GM21360 (cell line): ENCODE measurements at regions not wholly inside any gene's neighbourhood (a gene's known extent, or its start where the extent isn't known, plus 50 kb on each side); places are given as distances from the start of the nearest gene placed in this dataset.
A peak's percentile ranks its signal among the peaks of the same experiment; 100 is the strongest.

Source experiments
- ATAC-seq: cut with Tn5 transposase; IDR thresholded peaks from one replicate; pipeline ENCODE4 v1.9.1; 2021; ENCODE audit warnings: mild to moderate bottlenecking, moderate library complexity; ENCODE audit not compliant: unreplicated experiment

- ATAC-seq: no peak
Observed at GRCh38 chr7:32428546-32428945, 61.6 kb downstream of the LSM5 start.

DNA sequence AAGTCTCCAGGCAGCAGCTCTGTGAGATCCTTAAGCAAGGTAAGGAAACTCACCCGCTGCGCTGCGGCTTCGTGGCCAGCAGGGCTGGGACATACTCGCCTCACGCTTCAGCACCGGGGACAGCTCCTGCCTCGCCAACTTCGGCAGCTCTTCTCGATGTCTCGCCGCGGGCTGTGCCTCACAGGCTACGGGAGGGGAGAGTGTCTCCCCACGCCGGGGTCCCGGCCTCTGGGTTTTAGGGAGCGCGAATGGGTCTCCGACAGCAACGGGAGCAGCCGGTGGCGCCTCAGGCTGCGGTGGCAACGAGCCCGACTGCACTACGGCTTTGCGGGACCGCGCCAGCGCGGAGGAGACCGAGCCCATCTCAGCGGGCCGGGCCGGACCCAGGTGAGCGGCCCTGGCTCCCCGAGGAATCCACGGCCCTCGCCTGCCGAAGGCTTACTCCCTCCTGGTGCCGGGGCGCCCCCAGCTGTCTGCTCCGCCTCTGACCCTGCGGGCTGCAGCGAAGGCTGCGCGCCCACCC, 62.4 kb downstream of the LSM5 start:
- peak; percentile 72 for ATAC-seq

GRCh38 chr7:32416846-32417245, 73.3 kb downstream of the LSM5 start:
- no peak for ATAC-seq

- no peak for ATAC-seq
Observed at GRCh38 chr7:32415936-32416335, 74.2 kb downstream of the LSM5 start.

DNA sequence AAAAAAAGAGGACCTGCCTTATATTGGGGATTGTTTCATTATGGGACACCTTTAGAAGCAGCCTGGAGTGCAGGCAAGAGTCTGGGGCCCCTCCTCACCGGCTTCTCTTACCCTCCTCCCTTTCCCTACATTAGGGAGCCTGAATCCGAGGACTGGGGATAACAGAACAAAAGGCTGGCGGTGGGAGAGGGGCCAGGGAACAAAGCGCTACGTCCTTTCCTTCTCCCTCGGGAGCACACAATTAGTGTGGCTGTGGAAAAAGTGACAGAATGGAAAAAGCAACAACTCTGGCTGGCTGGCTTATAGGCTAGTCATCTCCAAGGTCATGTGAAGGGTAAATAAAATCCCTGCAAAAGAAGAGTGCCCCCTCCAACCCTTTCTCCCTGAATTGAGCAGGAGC, 74.7 kb downstream of the LSM5 start:
- no peak for ATAC-seq

GRCh38 chr7:32412471-32412870, 77.7 kb downstream of the LSM5 start:
- ATAC-seq: no peak

DNA sequence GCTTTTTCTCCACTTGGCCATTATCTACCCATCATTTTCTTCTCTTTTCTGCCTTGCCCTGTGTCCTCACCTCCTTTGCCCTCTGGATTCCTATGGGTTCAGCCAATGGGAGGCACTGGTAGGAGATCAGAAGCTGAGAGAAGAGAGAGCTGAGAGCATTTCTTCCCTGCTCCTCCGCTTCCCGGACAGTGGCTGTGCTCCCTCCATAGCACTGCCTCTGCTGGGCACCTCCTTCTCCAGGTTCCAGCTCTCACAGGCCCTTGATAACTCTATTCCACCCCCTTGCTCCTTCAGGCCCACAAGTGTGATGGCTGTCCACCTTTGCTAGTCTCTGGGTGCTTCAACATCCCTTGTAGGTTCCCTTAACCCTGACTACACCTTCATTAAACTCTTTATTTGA, 79.6 kb downstream of the LSM5 start:
- no peak for ATAC-seq

DNA sequence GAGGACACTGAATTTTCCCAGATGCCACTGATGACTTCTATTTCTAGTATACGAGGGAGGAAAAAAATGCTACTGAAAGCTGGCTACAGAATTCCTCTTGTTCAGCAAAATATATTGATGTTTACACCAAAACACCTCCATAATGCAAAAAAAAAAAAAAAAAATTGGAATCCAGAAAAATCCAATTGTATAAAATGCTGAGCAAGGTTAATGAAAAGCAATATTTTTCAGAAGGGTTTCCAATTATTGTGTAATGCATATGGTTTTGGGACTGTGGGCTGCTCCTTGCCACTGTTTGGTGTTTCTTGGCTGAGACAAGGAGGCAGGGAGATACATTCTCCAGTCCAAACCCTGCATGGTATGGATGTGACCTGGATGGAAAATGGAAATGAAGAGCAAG, 83.8 kb downstream of the LSM5 start:
- ATAC-seq: no peak

GRCh38 chr7:32403463-32404229, 86.5 kb downstream of the LSM5 start:
- no peak for ATAC-seq

GRCh38 chr7:32400676-32401075, 89.5 kb downstream of the LSM5 start:
- ATAC-seq: no peak

DNA sequence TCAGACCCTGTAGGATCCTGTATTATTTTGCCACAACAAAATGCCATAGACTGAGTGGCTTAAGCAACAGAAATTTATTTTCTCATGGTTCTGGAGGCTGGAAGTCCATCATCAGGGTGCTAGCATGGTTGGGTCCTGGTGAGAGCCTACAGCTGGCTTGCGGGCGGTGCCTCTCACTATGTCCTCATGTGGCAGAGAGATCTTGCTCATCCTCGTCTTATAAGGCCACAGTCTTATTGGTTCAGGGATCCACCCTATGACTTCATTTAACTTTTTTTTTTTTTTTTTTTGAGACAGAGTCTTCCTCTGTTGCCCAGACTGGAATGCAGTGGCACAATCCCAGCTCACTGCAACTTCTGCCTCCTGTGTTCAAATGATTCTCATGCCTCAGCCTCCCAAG, 90.9 kb downstream of the LSM5 start:
- no peak for ATAC-seq

GRCh38 chr7:32395168-32395567, 95.0 kb downstream of the LSM5 start:
- ATAC-seq: no peak

- ATAC-seq: no peak
Observed at GRCh38 chr7:32393861-32394260, 96.3 kb downstream of the LSM5 start.

DNA sequence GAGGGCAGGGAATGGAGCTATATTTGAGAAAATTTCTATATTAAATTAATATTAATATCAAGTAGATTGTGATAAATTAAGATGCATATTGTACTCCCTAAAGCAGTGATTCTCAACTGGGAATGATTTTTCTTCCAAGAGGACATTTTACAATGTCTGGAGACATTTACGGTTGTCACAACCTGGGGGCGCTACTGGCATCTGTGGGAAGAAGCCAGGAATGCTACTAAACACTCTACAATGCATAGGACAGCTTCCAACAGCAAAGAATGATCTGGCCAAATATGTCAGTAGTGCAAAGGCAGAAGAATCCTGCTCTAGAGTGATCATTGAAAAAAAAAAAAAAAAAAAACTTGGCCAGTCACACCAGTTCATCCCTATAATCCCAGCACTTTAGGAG, 100.0 kb downstream of the LSM5 start:
- ATAC-seq: no peak

GRCh38 chr7:32385316-32385956, 104.7 kb downstream of the LSM5 start:
- ATAC-seq: no peak

DNA sequence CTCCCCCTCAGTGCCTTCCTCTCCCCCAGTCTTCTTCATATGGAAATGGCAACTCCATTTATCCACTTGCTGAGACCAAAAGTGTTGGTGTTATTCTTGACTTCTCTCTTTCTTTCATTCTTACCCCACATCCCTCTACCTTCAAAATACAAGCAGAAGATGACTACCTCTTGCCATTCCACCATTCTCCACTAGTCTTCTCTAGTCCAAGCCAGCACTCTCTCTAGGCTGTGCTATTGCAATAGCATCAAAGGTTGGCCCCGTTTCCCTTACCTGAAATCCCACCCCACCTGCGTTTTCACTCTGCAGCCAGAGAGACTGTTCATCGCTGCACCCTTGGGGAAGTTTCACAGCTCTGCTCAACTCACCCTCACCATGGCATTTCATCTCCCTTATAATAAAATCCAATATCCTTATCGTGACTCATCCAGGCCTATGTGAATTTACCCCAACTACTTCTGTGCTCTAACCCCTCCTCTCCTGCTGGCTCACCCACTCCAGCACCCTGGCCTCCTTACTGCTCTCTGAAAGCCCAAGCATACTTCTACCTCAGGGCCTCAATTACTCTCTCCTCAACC, 109.1 kb downstream of the LSM5 start:
- no peak for ATAC-seq

- ATAC-seq: no peak
Observed at GRCh38 chr7:32379510-32380112, 110.6 kb downstream of the LSM5 start.

- no peak for ATAC-seq
Observed at GRCh38 chr7:32378988-32379387, 111.2 kb downstream of the LSM5 start.

DNA sequence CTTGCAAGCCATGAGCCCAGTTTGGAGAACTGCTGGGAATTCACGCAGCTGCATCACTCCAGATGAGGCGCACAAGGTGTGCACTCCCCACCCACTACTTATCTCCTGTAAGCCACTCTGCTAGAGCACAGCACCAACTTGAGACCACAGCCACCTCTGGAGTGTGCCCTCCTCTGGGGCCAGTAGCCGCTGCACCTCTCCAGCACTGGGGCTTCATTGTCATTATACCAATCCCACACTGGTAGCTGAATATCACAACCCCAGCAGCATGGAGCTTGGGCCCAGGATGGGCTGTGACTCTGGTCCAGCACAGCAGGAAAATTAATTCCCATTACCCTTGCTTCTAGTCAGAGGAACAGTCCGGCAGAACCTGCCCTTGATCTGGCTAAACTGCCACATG, 125.6 kb downstream of the LSM5 start:
- ATAC-seq: no peak

- ATAC-seq: no peak
Observed at GRCh38 chr7:32360127-32360526, 130.1 kb downstream of the LSM5 start.

DNA sequence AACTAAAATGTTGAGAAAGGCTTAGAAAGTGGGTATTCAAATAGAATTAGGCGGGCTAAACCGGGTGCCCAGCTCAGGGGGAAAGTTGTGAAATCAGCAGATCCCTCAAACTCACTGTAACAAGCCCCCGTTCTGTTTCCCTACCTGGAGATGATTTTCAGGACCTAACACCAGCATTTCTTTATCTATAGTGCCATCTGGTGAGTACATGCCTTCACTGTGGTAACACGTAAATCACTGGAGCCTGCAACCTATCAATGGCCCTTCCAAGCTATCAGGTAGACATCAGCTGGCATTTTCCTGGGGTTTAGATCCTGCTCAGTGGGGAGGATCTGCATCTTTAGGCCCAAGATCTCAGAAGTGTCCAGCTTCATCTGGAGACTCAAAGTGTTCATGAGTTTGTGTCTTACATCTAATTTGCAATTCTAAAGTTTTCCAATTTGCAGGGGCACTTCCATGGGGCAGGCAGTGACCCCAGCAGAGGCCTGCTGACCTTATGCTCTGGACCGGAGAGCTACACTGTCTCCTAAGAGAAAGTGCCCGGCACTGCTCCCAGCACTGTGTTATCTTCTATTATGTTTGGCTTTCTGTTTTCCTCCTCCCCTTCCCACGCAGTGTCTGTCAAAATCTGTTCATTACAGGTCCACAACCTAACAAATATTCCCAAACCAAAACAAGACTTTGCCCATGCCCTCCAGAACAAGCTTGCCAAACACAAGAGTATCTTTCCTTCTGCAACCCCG, 132.5 kb downstream of the LSM5 start:
- ATAC-seq: no peak
